ENCODE measurements at regions not wholly inside any gene's neighbourhood (a gene's known extent, or its start where the extent isn't known, plus 50 kb on each side); places are given as distances from the start of the nearest gene placed in this dataset.

DNA sequence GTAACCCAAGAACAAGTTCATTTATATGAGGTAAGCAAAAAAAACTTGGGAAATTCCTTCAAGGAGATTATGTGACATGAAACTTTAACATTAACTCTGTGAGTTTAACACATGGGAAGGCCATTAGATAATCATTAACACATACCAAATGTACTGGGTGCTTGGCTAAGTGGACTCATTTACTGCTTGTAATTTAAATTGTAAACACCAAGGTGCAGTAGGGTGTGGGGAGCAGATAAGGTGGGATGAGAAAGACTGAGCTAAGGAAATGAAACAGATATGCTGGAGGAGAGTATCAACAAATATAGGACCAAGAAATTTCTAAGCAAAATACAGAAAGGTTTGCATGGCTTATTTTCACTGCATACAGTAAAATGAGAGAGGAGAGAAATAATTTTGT lies 2384.8 kb upstream of the ACO1 start:
- ChIA-PET POLR2A (ENCODE audit: unreplicated experiment) (no interaction called here), CTCF (no interaction called here)
- BruUV-seq (replicated peaks) = no TSS peak
- no peaks in the 10 kb centered on the region for H3K4me1 ChIP-seq (replicated peaks; ENCODE audit: insufficient read depth)
- no peaks in the 10 kb centered on the region for H3K9me2 ChIP-seq (ENCODE audit: insufficient read depth)
- no peak overlapping the region for H3K4me3 ChIP-seq
- H3K4me2 ChIP-seq = no peak overlapping the region
- no peaks in the 10 kb centered on the region for H3F3A ChIP-seq (ENCODE audit: insufficient read depth, low read depth)
- H3K36me3 ChIP-seq (ENCODE audit: low read depth) = no peaks in the 10 kb centered on the region
- no peak overlapping the region for H2AFZ ChIP-seq
- no peak overlapping the region for H3K27ac ChIP-seq
- intact Hi-C loops (cut with micrococcal nuclease; ENCODE audit: unreplicated experiment) = no loop called here
- DNase-seq = no peak
- H3K79me2 ChIP-seq (ENCODE audit: low read depth) = no peaks in the 10 kb centered on the region
- no peaks in the 10 kb centered on the region for H3K27me3 ChIP-seq (ENCODE audit: insufficient read depth, low read depth)
- no peaks in the 10 kb centered on the region for H4K20me1 ChIP-seq (ENCODE audit: insufficient read depth)
- no peaks in the 10 kb centered on the region for H3K9me3 ChIP-seq (ENCODE audit: insufficient read depth, low read depth)
- TF ChIP-seq CTCF (conservative IDR thresholded peaks at IDR 0.05) (no peak), EZH2 (IDR thresholded peaks at IDR 0.05; ENCODE audit: low read depth) (no peak)

DNA sequence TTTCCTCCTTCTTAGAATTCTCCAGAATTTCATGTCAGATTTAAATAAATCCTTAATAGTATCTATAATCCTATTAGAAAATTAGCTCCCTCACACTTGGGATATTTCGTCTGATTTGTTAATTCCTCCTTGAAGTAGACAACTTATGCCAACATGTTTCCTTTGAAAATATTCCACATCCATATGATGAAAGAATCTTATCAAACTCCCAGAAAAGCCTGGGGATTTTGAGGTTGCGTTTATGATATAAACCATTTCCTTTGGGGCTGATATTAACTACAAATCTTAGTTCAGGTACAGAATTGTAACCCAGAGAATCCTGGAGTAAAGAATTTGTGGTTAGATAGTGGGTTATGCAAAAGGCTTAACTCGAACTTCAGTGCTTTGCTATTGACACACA lies 2373.8 kb upstream of the ACO1 start:
- ChIA-PET POLR2A (ENCODE audit: unreplicated experiment) (no interaction called here), CTCF (no interaction called here)
- no peak for TF ChIP-seq EZH2 (IDR thresholded peaks at IDR 0.05; ENCODE audit: low read depth)
- no peak for TF ChIP-seq CTCF (conservative IDR thresholded peaks at IDR 0.05)
- Histone ChIP-seq H3K79me2 (ENCODE audit: low read depth) (no peaks in the 10 kb centered on the region), H3F3A (ENCODE audit: insufficient read depth, low read depth) (no peaks in the 10 kb centered on the region), H3K4me1 (replicated peaks; ENCODE audit: insufficient read depth) (no peaks in the 10 kb centered on the region), H3K4me3 (no peak overlapping the region), H3K4me2 (no peak overlapping the region), H3K27ac (no peak overlapping the region), H3K9me2 (ENCODE audit: insufficient read depth) (no peaks in the 10 kb centered on the region), H3K36me3 (ENCODE audit: low read depth) (no peaks in the 10 kb centered on the region), H2AFZ (0 out of 2 replicates have a peak overlapping the region, but pooled peaks have one; percentile 33), H4K20me1 (ENCODE audit: insufficient read depth) (no peaks in the 10 kb centered on the region), H3K27me3 (ENCODE audit: insufficient read depth, low read depth) (no peaks in the 10 kb centered on the region), H3K9me3 (ENCODE audit: insufficient read depth, low read depth) (no peaks in the 10 kb centered on the region)
- no peak for DNase-seq
- no TSS peak for BruUV-seq (replicated peaks)
- intact Hi-C loops (cut with micrococcal nuclease; ENCODE audit: unreplicated experiment) = no loop called here

- TF ChIP-seq EZH2 (IDR thresholded peaks at IDR 0.05; ENCODE audit: low read depth) (no peak), CTCF (conservative IDR thresholded peaks at IDR 0.05) (no peak)
- Histone ChIP-seq H3K4me2 (no peak overlapping the region), H3K4me3 (no peak overlapping the region), H3K79me2 (ENCODE audit: low read depth) (no peaks in the 10 kb centered on the region), H3K9me2 (ENCODE audit: insufficient read depth) (no peaks in the 10 kb centered on the region), H4K20me1 (ENCODE audit: insufficient read depth) (no peaks in the 10 kb centered on the region), H3F3A (ENCODE audit: insufficient read depth, low read depth) (no peaks in the 10 kb centered on the region), H3K36me3 (ENCODE audit: low read depth) (no peaks in the 10 kb centered on the region), H2AFZ (no peak overlapping the region), H3K27ac (no peak overlapping the region), H3K9me3 (ENCODE audit: insufficient read depth, low read depth) (no peaks in the 10 kb centered on the region), H3K4me1 (replicated peaks; ENCODE audit: insufficient read depth) (no peaks in the 10 kb centered on the region), H3K27me3 (ENCODE audit: insufficient read depth, low read depth) (no peaks in the 10 kb centered on the region)
- BruUV-seq (replicated peaks) = no TSS peak
- intact Hi-C loops (cut with micrococcal nuclease; ENCODE audit: unreplicated experiment) = no loop called here
- ChIA-PET CTCF (no interaction called here), POLR2A (ENCODE audit: unreplicated experiment) (no interaction called here)
- no peak for DNase-seq
These were observed 2371.8 kb upstream of the ACO1 start for GRCh38 chr9:30012622-30013021.

Measured in PC-9 (cell line).